ENCODE measurements at regions not wholly inside any gene's neighbourhood (a gene's known extent, or its start where the extent isn't known, plus 50 kb on each side); places are given as distances from the start of the nearest gene placed in this dataset.
A peak's percentile ranks its signal among the peaks of the same experiment; 100 is the strongest.

- DNase-seq, result no peak
Measured at GRCh38 chr10:47169581-47169980, 130.4 kb upstream of the GDF10 start.

- DNase-seq, result no peak
Measured at GRCh38 chr10:47173929-47174442, 126.0 kb upstream of the GDF10 start.

- peak; percentile 14 for DNase-seq
Measured at GRCh38 chr10:47175181-47176123, 124.5 kb upstream of the GDF10 start.

GRCh38 chr10:47176206-47176902, 123.6 kb upstream of the GDF10 start:
- DNase-seq, result peak; percentile 49

GRCh38 chr10:47176903-47177868, 122.8 kb upstream of the GDF10 start:
- DNase-seq, result peak; percentile 58

- DNase-seq, result no peak
Measured at GRCh38 chr10:47178537-47179290, 121.3 kb upstream of the GDF10 start.

- DNase-seq, result no peak
Measured at GRCh38 chr10:47179291-47179647, 120.7 kb upstream of the GDF10 start.

GRCh38 chr10:47181052-47181849, 118.7 kb upstream of the GDF10 start:
- no peak for DNase-seq

- no peak for DNase-seq
Measured at GRCh38 chr10:47182934-47183703, 116.9 kb upstream of the GDF10 start.

- no peak for DNase-seq
Measured at GRCh38 chr10:47183704-47184041, 116.3 kb upstream of the GDF10 start.

GRCh38 chr10:47184273-47184672, 115.7 kb upstream of the GDF10 start:
- no peak for DNase-seq

- no peak for DNase-seq
Measured at GRCh38 chr10:47184724-47185330, 115.2 kb upstream of the GDF10 start.

- no peak for DNase-seq
Measured at GRCh38 chr10:47186941-47187340, 113.1 kb upstream of the GDF10 start.

- DNase-seq, result no peak
Measured at GRCh38 chr10:47187592-47187991, 112.4 kb upstream of the GDF10 start.

- DNase-seq, result no peak
Measured at GRCh38 chr10:47188156-47188555, 111.8 kb upstream of the GDF10 start.

- DNase-seq, result no peak
Measured at GRCh38 chr10:47189802-47190201, 110.2 kb upstream of the GDF10 start.

GRCh38 chr10:47190301-47190700, 109.7 kb upstream of the GDF10 start:
- no peak for DNase-seq

- DNase-seq, result no peak
Measured at GRCh38 chr10:47190802-47191450, 109.1 kb upstream of the GDF10 start.

- DNase-seq, result no peak
Measured at GRCh38 chr10:47192273-47192672, 107.7 kb upstream of the GDF10 start.
